Smooth muscle cell (in vitro differentiated cells): ENCODE measurements at regions not wholly inside any gene's neighbourhood (a gene's known extent, or its start where the extent isn't known, plus 50 kb on each side); places are given as distances from the start of the nearest gene placed in this dataset.

ENCODE experiments used
- DNase-seq: peaks from one replicate; lab custom pipeline; 2025; ENCODE audit not compliant: unreplicated experiment; lab: John Stamatoyannopoulos, UW
- H2AFZ ChIP-seq: fragments of 200-600 bp; sonication (generic); 2 replicates; pipeline ENCODE4 v1.6.0; 2016; ENCODE audit warnings: antibody characterized with exemption, low read depth, mild to moderate bottlenecking
- H3F3A ChIP-seq: fragments of 200-600 bp; sonication (generic); 2 replicates; pipeline ENCODE4 v1.6.0; 2017; ENCODE audit warnings: antibody characterized with exemption, low read depth
- H3K27ac ChIP-seq: fragments of 200-600 bp; sonication (generic); 2 replicates; pipeline ENCODE4 v1.5.1; 2016; ENCODE audit warnings: low read depth, mild to moderate bottlenecking
- H3K27me3 ChIP-seq: fragments of 200-600 bp; sonication (generic); 2 replicates; pipeline ENCODE4 v1.6.1; 2016; ENCODE audit warnings: low read depth, mild to moderate bottlenecking
- H3K36me3 ChIP-seq: fragments of 200-600 bp; sonication (generic); 2 replicates; pipeline ENCODE4 v1.5.1; 2016; ENCODE audit warnings: low read depth
- H3K4me1 ChIP-seq: fragments of 200-600 bp; sonication (generic); 2 replicates; pipeline ENCODE4 v1.5.1; 2016; ENCODE audit warnings: low read depth
- H3K4me2 ChIP-seq: fragments of 200-600 bp; sonication (generic); 2 replicates; pipeline ENCODE4 v1.6.0; 2016; ENCODE audit warnings: mild to moderate bottlenecking
- H3K4me3 ChIP-seq: fragments of 200-600 bp; sonication (generic); 2 replicates; pipeline ENCODE4 v1.5.1; 2016; ENCODE audit warnings: mild to moderate bottlenecking
- H3K79me2 ChIP-seq: fragments of 200-600 bp; sonication (generic); 2 replicates; pipeline ENCODE4 v1.6.0; 2016; ENCODE audit warnings: low read depth, mild to moderate bottlenecking
- H3K9ac ChIP-seq: fragments of 200-600 bp; sonication (generic); 2 replicates; pipeline ENCODE4 v1.6.0; 2016; ENCODE audit warnings: low read depth
- H3K9me3 ChIP-seq: fragments of 200-600 bp; sonication (generic); replicated peaks from 2 replicates; pipeline ENCODE4 v1.5.1; 2016; ENCODE audit warnings: low read depth
- H4K20me1 ChIP-seq: fragments of 200-600 bp; sonication (generic); 2 replicates; pipeline ENCODE4 v1.6.0; 2016; ENCODE audit warnings: low read depth
- CTCF ChIP-seq: fragments of 200-600 bp; sonication (generic); IDR thresholded peaks from 2 replicates; pipeline ENCODE4 v1.5.1; 2017; ENCODE audit warnings: borderline replicate concordance, mild to moderate bottlenecking, antibody characterized with exemption; ENCODE audit not compliant: insufficient read depth, poor library complexity, severe bottlenecking
- WGBS: methylation state at CpG from one replicate; pipeline ENCODE4 v1.1.7; 2016; ENCODE audit warnings: low lambda C conversion rate; 5-methylcytosine and 5-hydroxymethylcytosine counted together

GRCh38 chr10:49446031-49446430 is 50.1 kb upstream of the DRGX start:
- Histone ChIP-seq H3K4me2 (peak overlapping the region; percentile 21), H2AFZ (no peak overlapping the region), H3K4me3 (no peak overlapping the region), H3K9me3 (peaks cover 7% of the 10 kb centered on the region), H3K27me3 (no peaks in the 10 kb centered on the region), H3F3A (no peaks in the 10 kb centered on the region), H4K20me1 (no peaks in the 10 kb centered on the region), H3K79me2 (no peaks in the 10 kb centered on the region), H3K4me1 (no peaks in the 10 kb centered on the region), H3K9ac (no peak overlapping the region), H3K36me3 (no peaks in the 10 kb centered on the region), H3K27ac (no peak overlapping the region)
- WGBS: 13% methylated on average over 1 of the region's 1 CpG
- DNase-seq: no peak
- TF ChIP-seq CTCF: no peak
